SK-N-SH (cell line): ENCODE measurements at regions not wholly inside any gene's neighbourhood (a gene's known extent, or its start where the extent isn't known, plus 50 kb on each side); places are given as distances from the start of the nearest gene placed in this dataset.
"Not testable (repeated sequence)": the region's sequence is repeated elsewhere in the genome, so short reads cannot be mapped to it uniquely, and the experiment has no call there.

Experiments used
- CTCF ChIA-PET: fragments of 300-600, 350-600 bp; formaldehyde crosslinking; extraction: SDS; loops from one replicate; lab custom pipeline; 2021; lab: Yijun Ruan, JAX
- POLR2A ChIA-PET: fragments of 350-600 bp; sonication (Branson Sonifier 250); formaldehyde crosslinking; extraction: SDS; loops from one replicate; lab custom pipeline; 2020; ENCODE audit warnings: antibody characterized with exemption, inconsistent platforms; lab: Yijun Ruan, JAX
- DNase-seq: peaks from one replicate; pipeline ENCODE4 v3.0.0; 2012
- H2AFZ ChIP-seq: fragments of 200-600 bp; sonication (generic); 2 replicates; pipeline ENCODE4 v1.8.1; 2016; ENCODE audit warnings: antibody characterized with exemption, mild to moderate bottlenecking, low read depth
- H3F3A ChIP-seq: fragments of 200-600 bp; sonication (generic); replicated peaks from 2 replicates; pipeline ENCODE3; 2016; ENCODE audit warnings: antibody characterized with exemption, mild to moderate bottlenecking; ENCODE audit not compliant: insufficient read depth
- H3K27ac ChIP-seq, 2 experiments: fragments of 200-500 bp in 1 of 2; fragments of 200-600 bp in 1 of 2; sonication (Bioruptor generic) in 1 of 2; sonication (generic), shearing (Covaris generic) in 1 of 2; 2 replicates each; pipeline versions ENCODE4 v1.5.1 to v1.6.1; 2014 to 2016; ENCODE audit warnings: low read depth in 2 of 2, inconsistent platforms in 1 of 2, low read length in 1 of 2, mild to moderate bottlenecking in 1 of 2, mixed read lengths in 1 of 2
- H3K27me3 ChIP-seq: fragments of 200-600 bp; sonication (generic), shearing (Covaris generic); 2 replicates; pipeline ENCODE4 v1.6.1; 2016; ENCODE audit warnings: mixed run types; ENCODE audit not compliant: insufficient read depth
- H3K36me3 ChIP-seq, 2 experiments: fragments of 200-500 bp in 1 of 2; fragments of 200-600 bp in 1 of 2; sonication (Bioruptor generic) in 1 of 2; sonication (generic) in 1 of 2; replicated peaks in 1 of 2; 2 replicates each; pipeline versions ENCODE3 to v1.5.1; 2014 to 2016; ENCODE audit warnings: low read length in 1 of 2, mild to moderate bottlenecking in 1 of 2; ENCODE audit not compliant: insufficient read depth in 2 of 2, control insufficient read depth in 1 of 2
- H3K4me1 ChIP-seq, 2 experiments: fragments of 200-500 bp in 1 of 2; fragments of 200-600 bp in 1 of 2; sonication (Bioruptor generic) in 1 of 2; sonication (generic), shearing (Covaris generic) in 1 of 2; 2 replicates each; pipeline versions ENCODE4 v1.5.1 to v1.6.1; 2014 to 2016; ENCODE audit warnings: low read depth in 1 of 2, low read length in 1 of 2, mixed run types in 1 of 2; ENCODE audit not compliant: insufficient read depth in 2 of 2, control insufficient read depth in 1 of 2
- H3K4me2 ChIP-seq: fragments of 200-600 bp; sonication (generic), shearing (Covaris generic); 2 replicates; pipeline ENCODE4 v1.6.1; 2017; ENCODE audit warnings: mixed run types
- H3K4me3 ChIP-seq, 2 experiments: fragments of 200-500 bp in 1 of 2; fragments of 200-600 bp in 1 of 2; sonication (Bioruptor generic) in 1 of 2; sonication (generic), shearing (Covaris generic) in 1 of 2; 2 replicates each; pipeline versions ENCODE4 v1.5.1 to v1.8.1; 2014 to 2016; ENCODE audit warnings: low read depth in 2 of 2, inconsistent platforms in 1 of 2, low read length in 1 of 2, mild to moderate bottlenecking in 1 of 2, mixed read lengths in 1 of 2, moderate library complexity in 1 of 2
- H3K79me2 ChIP-seq: fragments of 200-600 bp; sonication (generic); 2 replicates; pipeline ENCODE4 v1.8.1; 2017; ENCODE audit warnings: mild to moderate bottlenecking; ENCODE audit not compliant: insufficient read depth
- H3K9ac ChIP-seq: fragments of 200-600 bp; sonication (generic); 2 replicates; pipeline ENCODE4 v1.6.1; 2017; ENCODE audit warnings: mixed run types
- H3K9me2 ChIP-seq: fragments of 200-600 bp; sonication (generic); 2 replicates; pipeline ENCODE4 v1.6.1; 2017; ENCODE audit warnings: mixed run types
- H3K9me3 ChIP-seq: fragments of 200-600 bp; sonication (generic); 2 replicates; pipeline ENCODE4 v1.6.1; 2017; ENCODE audit warnings: mixed run types, mild to moderate bottlenecking, moderate library complexity
- H4K20me1 ChIP-seq: fragments of 200-600 bp; sonication (generic); 2 replicates; pipeline ENCODE4 v1.6.1; 2017; ENCODE audit warnings: mild to moderate bottlenecking, mixed run types; ENCODE audit not compliant: insufficient read depth
- CHD2 ChIP-seq: fragments of 150-350 bp; IDR thresholded peaks from 2 replicates; pipeline ENCODE4 v1.6.1; 2018; ENCODE audit warnings: low read length; ENCODE audit not compliant: partially characterized antibody
- ELF1 ChIP-seq: IDR thresholded peaks from 2 replicates; pipeline ENCODE4 v1.4.0; 2012
- EP300 ChIP-seq, 2 experiments: IDR thresholded peaks; 2 replicates each; pipeline versions ENCODE4 v1.4.0 to v1.6.1; 2012; ENCODE audit warnings: borderline replicate concordance in 1 of 2, low read depth in 1 of 2, low read length in 1 of 2
- EZH2phosphoT487 ChIP-seq: fragments of 200-600 bp; sonication (generic); IDR thresholded peaks from 2 replicates; pipeline ENCODE4 v1.6.1; 2017; ENCODE audit warnings: low read depth, mixed run types, mild to moderate bottlenecking, antibody characterized with exemption, moderate library complexity, borderline replicate concordance
- FOSL2 ChIP-seq: IDR thresholded peaks from 2 replicates; pipeline ENCODE4 v1.4.0; 2012; ENCODE audit warnings: low read depth, mild to moderate bottlenecking, moderate library complexity, borderline replicate concordance
- FOXM1 ChIP-seq: IDR thresholded peaks from 2 replicates; pipeline ENCODE4 v1.4.0; 2012; ENCODE audit warnings: low read depth, mild to moderate bottlenecking
- GATA2 ChIP-seq: sonication (generic); formaldehyde crosslinking; IDR thresholded peaks from 2 replicates; pipeline ENCODE4 v1.5.0; 2020; ENCODE audit warnings: mild to moderate bottlenecking, missing genetic modification reagents
- JUND ChIP-seq: IDR thresholded peaks from 2 replicates; pipeline ENCODE4 v1.4.0; 2012
- POLR2AphosphoS5 ChIP-seq: IDR thresholded peaks from 2 replicates; pipeline ENCODE4 v1.6.1; 2012; ENCODE audit warnings: low read depth, low read length
- RCOR1 ChIP-seq: fragments of 150-350 bp; IDR thresholded peaks from 2 replicates; pipeline ENCODE4 v1.6.1; 2017; ENCODE audit warnings: antibody characterized with exemption, low read length
- RFX5 ChIP-seq: IDR thresholded peaks from 2 replicates; pipeline ENCODE4 v1.6.1; 2012; ENCODE audit warnings: mild to moderate bottlenecking, improper control_type of control experiment, low read length
- TAF1 ChIP-seq: IDR thresholded peaks from 2 replicates; pipeline ENCODE4 v1.6.1; 2012; ENCODE audit warnings: low read depth, mild to moderate bottlenecking, low read length, moderate library complexity, borderline replicate concordance
- TCF12 ChIP-seq: IDR thresholded peaks from 2 replicates; pipeline ENCODE4 v1.4.0; 2012
- TEAD4 ChIP-seq: IDR thresholded peaks from 2 replicates; pipeline ENCODE4 v1.4.0; 2012; ENCODE audit warnings: mild to moderate bottlenecking, borderline replicate concordance; ENCODE audit not compliant: insufficient read depth
- USF1 ChIP-seq: IDR thresholded peaks from 2 replicates; pipeline ENCODE4 v1.4.0; 2012; ENCODE audit warnings: low read depth, borderline replicate concordance
- USF2 ChIP-seq: fragments of 150-350 bp; IDR thresholded peaks from 2 replicates; pipeline ENCODE4 v1.6.1; 2017; ENCODE audit warnings: antibody characterized with exemption, low read length, low read depth, borderline replicate concordance
- YY1 ChIP-seq: IDR thresholded peaks from 2 replicates; pipeline ENCODE4 v1.4.0; 2012; ENCODE audit warnings: low read depth, mild to moderate bottlenecking
- WGBS: methylation state at CpG from one replicate; pipeline ENCODE4 v1.1.6; 2017; ENCODE audit warnings: low lambda C conversion rate; 5-methylcytosine and 5-hydroxymethylcytosine counted together

GRCh38 chr5:87132696-87133095 lies 135.0 kb upstream of the RASA1 start:
- Histone ChIP-seq H3F3A (peaks cover 13% of the 10 kb centered on the region), H3K4me1 (peaks cover 0 to 27% of the 10 kb centered on the region in 2 experiments; a peak in 3 of 4 replicates), H4K20me1 (no peaks in the 10 kb centered on the region), H3K36me3 (no peaks in the 10 kb centered on the region), H3K9me2 (no peaks in the 10 kb centered on the region), H3K27ac (no peak overlapping the region), H3K4me3 (no peak overlapping the region), H3K79me2 (no peaks in the 10 kb centered on the region), H3K27me3 (no peaks in the 10 kb centered on the region), H3K9me3 (no peaks in the 10 kb centered on the region), H2AFZ (no peak overlapping the region), H3K4me2 (no peak overlapping the region), H3K9ac (no peak overlapping the region)
- ChIA-PET CTCF (no interaction called here), POLR2A (no interaction called here)
- TF ChIP-seq CHD2 (no peak), RFX5 (no peak), EP300 (IDR thresholded peaks at IDR 0.05; ENCODE audit: borderline replicate concordance in 1 of 2, low read depth in 1 of 2, low read length in 1 of 2) (no peak), EZH2phosphoT487 (no peak), TAF1 (no peak), TEAD4 (no peak), RCOR1 (no peak), USF1 (no peak), TCF12 (no peak)
- no peak for DNase-seq

- H3K27ac ChIP-seq, POLR2A ChIA-PET, H3K36me3 ChIP-seq, H3K4me3 ChIP-seq, H3K9me2 ChIP-seq, H3K9ac ChIP-seq, H3F3A ChIP-seq, DNase-seq, H3K9me3 ChIP-seq, H2AFZ ChIP-seq, H4K20me1 ChIP-seq, CTCF ChIA-PET, H3K79me2 ChIP-seq, H3K27me3 ChIP-seq, H3K4me2 ChIP-seq, H3K4me1 ChIP-seq: not testable (repeated sequence)
Observed at GRCh38 chr5:87134513-87134912, 133.2 kb upstream of the RASA1 start.

GRCh38 chr5:87136096-87136495 lies 131.6 kb upstream of the RASA1 start:
- peak overlapping the region; percentile 73; the same call in 1 of the 2 replicates for H2AFZ ChIP-seq

More at GRCh38 chr5:87136096-87136495, 131.6 kb upstream of the RASA1 start:
- H3K4me2 ChIP-seq: peak overlapping the region; percentile 54; the same call in 1 of the 2 replicates
- H3K4me3 ChIP-seq: no peak overlapping the region
- H3K9me3 ChIP-seq: no peaks in the 10 kb centered on the region
- no peak for DNase-seq
- peak overlapping the region in 1 of 2 experiments; percentile 24; a peak in 2 of 4 replicates for H3K27ac ChIP-seq
- TF ChIP-seq USF2 (no peak), EZH2phosphoT487 (no peak), GATA2 (CRISPR knock-in tag) (no peak), TEAD4 (no peak), TAF1 (no peak), ELF1 (no peak), YY1 (no peak), FOSL2 (no peak), TCF12 (no peak), POLR2AphosphoS5 (no peak), JUND (no peak), FOXM1 (no peak)
- ChIA-PET POLR2A (no interaction called here), CTCF (no interaction called here)
- H3K9me2 ChIP-seq: no peaks in the 10 kb centered on the region
- peaks cover 0 to 8% of the 10 kb centered on the region in 2 experiments; a peak in 2 of 4 replicates for H3K4me1 ChIP-seq
- no peaks in the 10 kb centered on the region for H3K27me3 ChIP-seq
- no peaks in the 10 kb centered on the region for H4K20me1 ChIP-seq
- peaks cover 7% of the 10 kb centered on the region for H3F3A ChIP-seq
- H3K36me3 ChIP-seq: no peaks in the 10 kb centered on the region
- H3K79me2 ChIP-seq: no peaks in the 10 kb centered on the region
- 31% methylated on average over 1 of the region's 1 CpG for WGBS
- H3K9ac ChIP-seq: peak overlapping the region; percentile 40; the same call in 1 of the 2 replicates
